ENCODE measurements at regions not wholly inside any gene's neighbourhood (a gene's known extent, or its start where the extent isn't known, plus 50 kb on each side); places are given as distances from the start of the nearest gene placed in this dataset.

- H3K36me3 ChIP-seq: no peaks in the 10 kb centered on the region
- H3K27me3 ChIP-seq: no peaks in the 10 kb centered on the region
- WGBS, 2 donors: 71 to 72% methylated on average over 4 of the region's 4 CpGs
- H3K4me1 ChIP-seq: no peaks in the 10 kb centered on the region
- H3K9me3 ChIP-seq: no peaks in the 10 kb centered on the region
- no peak for DNase-seq (ENCODE audit: low spot score in 2 of 2)
- TF ChIP-seq POLR2A (IDR thresholded peaks at IDR 0.05) (no peak), EP300 (IDR thresholded peaks at IDR 0.05) (no peak), CTCF (IDR thresholded peaks at IDR 0.05) (no peak)
- no peak overlapping the region for H3K27ac ChIP-seq
- no peak overlapping the region for H3K4me3 ChIP-seq
These were observed 515.8 kb downstream of the RAB28 start for GRCh38 chr4:12968345-12968744.

GRCh38 chr4:12966726-12967125 lies 517.4 kb downstream of the RAB28 start:
- H3K9me3 ChIP-seq: no peaks in the 10 kb centered on the region
- DNase-seq (ENCODE audit: low spot score in 2 of 2): no peak
- H3K4me3 ChIP-seq: no peak overlapping the region
- H3K4me1 ChIP-seq: no peaks in the 10 kb centered on the region
- no peak overlapping the region for H3K27ac ChIP-seq
- no peaks in the 10 kb centered on the region for H3K27me3 ChIP-seq
- 61 to 74% methylated on average over 5 of the region's 5 CpGs for WGBS, 2 donors
- H3K36me3 ChIP-seq: no peaks in the 10 kb centered on the region
- TF ChIP-seq POLR2A (IDR thresholded peaks at IDR 0.05) (no peak), EP300 (IDR thresholded peaks at IDR 0.05) (no peak)

- no peaks in the 10 kb centered on the region for H3K4me1 ChIP-seq
- H3K27me3 ChIP-seq: no peaks in the 10 kb centered on the region
- H3K36me3 ChIP-seq: no peaks in the 10 kb centered on the region
- no peak overlapping the region for H3K27ac ChIP-seq
- no peak for DNase-seq (ENCODE audit: low spot score in 2 of 2)
- 60 to 65% methylated on average over 4 of the region's 4 CpGs for WGBS, 2 donors
- H3K9me3 ChIP-seq: no peaks in the 10 kb centered on the region
- no peak overlapping the region for H3K4me3 ChIP-seq
- TF ChIP-seq EP300 (IDR thresholded peaks at IDR 0.05) (no peak), POLR2A (IDR thresholded peaks at IDR 0.05) (no peak), CTCF (IDR thresholded peaks at IDR 0.05) (no peak)
These were observed 518.8 kb downstream of the RAB28 start for GRCh38 chr4:12965334-12965733.

- H3K27me3 ChIP-seq: no peaks in the 10 kb centered on the region
- TF ChIP-seq EP300 (IDR thresholded peaks at IDR 0.05) (no peak), POLR2A (IDR thresholded peaks at IDR 0.05) (no peak), CTCF (IDR thresholded peaks at IDR 0.05) (no peak)
- H3K9me3 ChIP-seq: no peaks in the 10 kb centered on the region
- no peaks in the 10 kb centered on the region for H3K36me3 ChIP-seq
- no peak for DNase-seq (ENCODE audit: low spot score in 2 of 2)
- H3K4me1 ChIP-seq: no peaks in the 10 kb centered on the region
- no peak overlapping the region for H3K4me3 ChIP-seq
- 84 to 87% methylated on average over 1 of the region's 1 CpG for WGBS, 2 donors
- H3K27ac ChIP-seq: no peak overlapping the region
These were observed 520.2 kb downstream of the RAB28 start for GRCh38 chr4:12963912-12964311.

GRCh38 chr4:12963291-12963690 lies 520.8 kb downstream of the RAB28 start:
- H3K4me3 ChIP-seq: no peak overlapping the region
- DNase-seq (ENCODE audit: low spot score in 2 of 2): no peak

More at GRCh38 chr4:12963291-12963690, 520.8 kb downstream of the RAB28 start:
- Histone ChIP-seq H3K27ac (no peak overlapping the region), H3K4me1 (no peaks in the 10 kb centered on the region), H3K9me3 (no peaks in the 10 kb centered on the region), H3K36me3 (no peaks in the 10 kb centered on the region), H3K27me3 (no peaks in the 10 kb centered on the region)
- TF ChIP-seq POLR2A (IDR thresholded peaks at IDR 0.05): no peak
- TF ChIP-seq EP300 (IDR thresholded peaks at IDR 0.05): no peak
- no peak for TF ChIP-seq CTCF (IDR thresholded peaks at IDR 0.05)

Measured in tibial nerve (tissue), 4 donors.